HCT116 (cell line): ENCODE measurements at regions not wholly inside any gene's neighbourhood (a gene's known extent, or its start where the extent isn't known, plus 50 kb on each side); places are given as distances from the start of the nearest gene placed in this dataset.

Experiments
- ATAC-seq: fragments of 200-7000 bp; cut with Tn5 transposase; 2 replicates; pipeline ENCODE4 v1.9.1; 2020; ENCODE audit warnings: mild to moderate bottlenecking, moderate library complexity
- BruUV-seq: library from RNA; stranded (reverse); fragments of 400-500 nt; replicated peaks from 2 replicates; lab custom pipeline; 2021; lab: Mats Ljungman, UMichigan
- CTCF ChIA-PET: fragments of 300-600 bp; sonication (Branson Sonifier 250); formaldehyde crosslinking; loops from one replicate; lab custom pipeline; 2021; ENCODE audit warnings: antibody characterized with exemption; lab: Charles Lee
- POLR2A ChIA-PET: fragments of 300-600, 350-600 bp; sonication (Branson Sonifier 250); formaldehyde crosslinking; loops from one replicate; lab custom pipeline; 2021; ENCODE audit warnings: antibody characterized with exemption; lab: Charles Lee
- RAD21 ChIA-PET, 2 experiments: fragments of 300-600 bp; sonication (Branson Sonifier 250); formaldehyde crosslinking; loops; one replicate each; lab custom pipeline; 2023; ENCODE audit warnings: low total read pairs in 2 of 2; ENCODE audit not compliant: uncharacterized antibody in 2 of 2, unreplicated experiment in 2 of 2, low non-redundant PET in 1 of 2; lab: Charles Lee
- DNase-seq: peaks from one replicate; pipeline ENCODE4 v3.0.0-alpha.2; 2010; ENCODE audit warnings: low read depth, low spot score
- H2AFZ ChIP-seq: fragments of 200-600 bp; shearing (Covaris generic), sonication (generic); 2 replicates; pipeline ENCODE4 v1.6.1; 2017; ENCODE audit warnings: low read depth, mixed run types, mixed read lengths, antibody characterized with exemption, low read length; ENCODE audit not compliant: poor library complexity, severe bottlenecking
- H3K27ac ChIP-seq: 2 replicates; pipeline ENCODE4 v1.5.1; 2012; ENCODE audit warnings: low read depth, low read length
- H3K27me3 ChIP-seq: fragments of 200-600 bp; sonication (generic); 2 replicates; pipeline ENCODE4 v1.6.1; 2016; ENCODE audit warnings: mixed run types, low read length, mixed read lengths; ENCODE audit not compliant: insufficient read depth
- H3K36me3 ChIP-seq, 2 experiments: fragments of 200-500 bp in 1 of 2; fragments of 200-600 bp in 1 of 2; sonication (Bioruptor generic) in 1 of 2; sonication (generic) in 1 of 2; 2 replicates each; pipeline versions ENCODE4 v1.5.1 to v1.6.1; 2014 to 2016; ENCODE audit warnings: low read length in 2 of 2, inconsistent platforms in 1 of 2, mixed read lengths in 1 of 2, mixed run types in 1 of 2; ENCODE audit not compliant: insufficient read depth in 2 of 2, control insufficient read depth in 1 of 2
- H3K4me1 ChIP-seq, 2 experiments: fragments of 200-600 bp in 1 of 2; sonication (generic) in 1 of 2; 2 replicates each; pipeline versions ENCODE4 v1.5.1 to v1.6.1; 2012 to 2017; ENCODE audit warnings: low read length in 2 of 2, inconsistent platforms in 1 of 2, mild to moderate bottlenecking in 1 of 2, mixed read lengths in 1 of 2, mixed run types in 1 of 2, moderate library complexity in 1 of 2; ENCODE audit not compliant: insufficient read depth in 2 of 2, control insufficient read depth in 1 of 2
- H3K4me2 ChIP-seq: fragments of 200-600 bp; sonication (generic); 2 replicates; pipeline ENCODE4 v1.6.1; 2017; ENCODE audit warnings: mixed run types, low read length, mixed read lengths
- H3K4me3 ChIP-seq, 2 experiments: fragments of 200-600 bp in 1 of 2; sonication (generic) in 1 of 2; replicated peaks in 1 of 2; 2 replicates each; pipeline ENCODE4 v1.5.1; 2011 to 2016; ENCODE audit warnings: low read length in 2 of 2, control low read depth in 1 of 2, low read depth in 1 of 2, mild to moderate bottlenecking in 1 of 2, mixed read lengths in 1 of 2, mixed run types in 1 of 2
- H3K79me2 ChIP-seq: fragments of 200-600 bp; sonication (generic); 2 replicates; pipeline ENCODE4 v1.6.1; 2017; ENCODE audit warnings: mild to moderate bottlenecking, mixed run types, low read length, moderate library complexity, mixed read lengths; ENCODE audit not compliant: insufficient read depth
- H3K9ac ChIP-seq: fragments of 200-600 bp; sonication (generic); 2 replicates; pipeline ENCODE4 v1.6.1; 2016; ENCODE audit warnings: low read length, mixed read lengths
- H3K9me2 ChIP-seq: fragments of 200-600 bp; sonication (generic), shearing (Covaris generic); 2 replicates; pipeline ENCODE4 v1.6.1; 2017; ENCODE audit warnings: mixed run types, mild to moderate bottlenecking, moderate library complexity; ENCODE audit not compliant: insufficient read depth
- H3K9me3 ChIP-seq, 2 experiments: fragments of 200-500 bp in 1 of 2; fragments of 200-600 bp in 1 of 2; sonication (Bioruptor generic) in 1 of 2; sonication (generic) in 1 of 2; 2 replicates each; pipeline ENCODE4 v1.6.1; 2014 to 2017; ENCODE audit warnings: low read length in 2 of 2, mixed read lengths in 2 of 2, inconsistent platforms in 1 of 2, low read depth in 1 of 2, mild to moderate bottlenecking in 1 of 2, mixed run types in 1 of 2, moderate library complexity in 1 of 2; ENCODE audit not compliant: control insufficient read depth in 1 of 2, insufficient read depth in 1 of 2
- H4K20me1 ChIP-seq: fragments of 200-600 bp; sonication (generic), shearing (Covaris generic); 2 replicates; pipeline ENCODE4 v1.6.1; 2017; ENCODE audit warnings: mixed run types, mild to moderate bottlenecking, moderate library complexity; ENCODE audit not compliant: insufficient read depth
- EGR1 ChIP-seq: IDR thresholded peaks from 2 replicates; pipeline ENCODE4 v1.6.1; 2012; ENCODE audit warnings: low read depth
- FOSL1 ChIP-seq: IDR thresholded peaks from 2 replicates; pipeline ENCODE4 v1.6.1; 2012; ENCODE audit warnings: low read depth
- SIN3A ChIP-seq: IDR thresholded peaks from 2 replicates; pipeline ENCODE4 v1.6.1; 2012; ENCODE audit warnings: low read depth
- SP1 ChIP-seq: IDR thresholded peaks from 2 replicates; pipeline ENCODE4 v1.6.1; 2012; ENCODE audit warnings: low read depth
- SRF ChIP-seq: IDR thresholded peaks from 2 replicates; pipeline ENCODE4 v1.6.1; 2012; ENCODE audit warnings: low read depth
- ZFX ChIP-seq: fragments of 450-650 bp; IDR thresholded peaks from 2 replicates; pipeline ENCODE4 v1.6.1; 2017
- intact Hi-C: fragments of 100-400 bp; cut with micrococcal nuclease; formaldehyde crosslinking; loops from 2 replicates; pipeline ENCODE4 v1.10.0; 2022
- TF ChIP-seq, protein P1 (sequence below): IDR thresholded peaks from 2 replicates; pipeline ENCODE4 v1.6.1; 2012
- TF ChIP-seq, protein P2 (sequence below): IDR thresholded peaks from 2 replicates; pipeline ENCODE4 v1.6.1; 2011; ENCODE audit warnings: mild to moderate bottlenecking, low read length, moderate library complexity; ENCODE audit not compliant: insufficient replicate concordance; ENCODE audit errors: extremely low read depth
- TF ChIP-seq, protein P3 (sequence below), 3 experiments: fragments of 200-600 bp in 1 of 3; sonication (generic) in 1 of 3; IDR thresholded peaks in 2 of 3; conservative IDR thresholded peaks in 1 of 3; 2 replicates each; pipeline ENCODE4 v1.5.1; 2012 to 2017; ENCODE audit warnings: low read depth in 2 of 3, low read length in 2 of 3, antibody characterized with exemption in 1 of 3, borderline replicate concordance in 1 of 3, control low read depth in 1 of 3, mild to moderate bottlenecking in 1 of 3, mixed read lengths in 1 of 3, mixed run types in 1 of 3, moderate library complexity in 1 of 3; ENCODE audit not compliant: insufficient read depth in 1 of 3

DNA sequence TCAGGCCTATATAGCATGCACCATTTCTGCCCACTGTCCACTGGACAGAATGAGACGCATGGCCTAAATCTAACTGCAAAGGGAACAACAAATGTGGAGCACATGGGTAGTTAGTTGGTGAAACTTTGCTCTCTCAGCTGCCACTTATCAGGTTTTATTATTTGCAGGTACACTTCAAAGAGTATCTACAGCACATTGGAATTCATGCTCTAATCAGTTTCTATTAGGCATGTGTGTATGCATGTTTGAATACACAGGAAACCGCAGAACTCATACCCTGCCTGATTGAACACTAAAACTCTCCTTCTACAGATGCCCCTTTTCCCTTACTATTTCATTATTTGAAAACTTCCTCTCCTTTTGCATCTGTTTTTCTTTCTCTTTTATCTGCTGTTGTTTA lies 97.4 kb upstream of the HSF2 start:
- Histone ChIP-seq H3K9me2 (no peaks in the 10 kb centered on the region), H3K79me2 (no peaks in the 10 kb centered on the region), H3K4me3 (no peak overlapping the region), H2AFZ (peak overlapping the region; percentile 43), H4K20me1 (no peaks in the 10 kb centered on the region), H3K36me3 (no peaks in the 10 kb centered on the region), H3K4me2 (no peak overlapping the region), H3K27ac (no peak overlapping the region), H3K4me1 (no peaks in the 10 kb centered on the region), H3K27me3 (no peaks in the 10 kb centered on the region), H3K9me3 (no peaks in the 10 kb centered on the region), H3K9ac (no peak overlapping the region)
- ChIA-PET CTCF (no interaction called here), POLR2A (no interaction called here), RAD21 (no interaction called here)
- intact Hi-C loops, result no loop called here
- no peak for DNase-seq
- no peak for TF ChIP-seq ZFX
- TF ChIP-seq, protein P1, sequence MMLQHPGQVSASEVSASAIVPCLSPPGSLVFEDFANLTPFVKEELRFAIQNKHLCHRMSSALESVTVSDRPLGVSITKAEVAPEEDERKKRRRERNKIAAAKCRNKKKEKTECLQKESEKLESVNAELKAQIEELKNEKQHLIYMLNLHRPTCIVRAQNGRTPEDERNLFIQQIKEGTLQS, result no peak
- no peak for TF ChIP-seq SIN3A
- TF ChIP-seq, protein P2, sequence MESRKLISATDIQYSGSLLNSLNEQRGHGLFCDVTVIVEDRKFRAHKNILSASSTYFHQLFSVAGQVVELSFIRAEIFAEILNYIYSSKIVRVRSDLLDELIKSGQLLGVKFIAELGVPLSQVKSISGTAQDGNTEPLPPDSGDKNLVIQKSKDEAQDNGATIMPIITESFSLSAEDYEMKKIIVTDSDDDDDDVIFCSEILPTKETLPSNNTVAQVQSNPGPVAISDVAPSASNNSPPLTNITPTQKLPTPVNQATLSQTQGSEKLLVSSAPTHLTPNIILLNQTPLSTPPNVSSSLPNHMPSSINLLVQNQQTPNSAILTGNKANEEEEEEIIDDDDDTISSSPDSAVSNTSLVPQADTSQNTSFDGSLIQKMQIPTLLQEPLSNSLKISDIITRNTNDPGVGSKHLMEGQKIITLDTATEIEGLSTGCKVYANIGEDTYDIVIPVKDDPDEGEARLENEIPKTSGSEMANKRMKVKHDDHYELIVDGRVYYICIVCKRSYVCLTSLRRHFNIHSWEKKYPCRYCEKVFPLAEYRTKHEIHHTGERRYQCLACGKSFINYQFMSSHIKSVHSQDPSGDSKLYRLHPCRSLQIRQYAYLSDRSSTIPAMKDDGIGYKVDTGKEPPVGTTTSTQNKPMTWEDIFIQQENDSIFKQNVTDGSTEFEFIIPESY, result no peak
- TF ChIP-seq, protein P3, sequence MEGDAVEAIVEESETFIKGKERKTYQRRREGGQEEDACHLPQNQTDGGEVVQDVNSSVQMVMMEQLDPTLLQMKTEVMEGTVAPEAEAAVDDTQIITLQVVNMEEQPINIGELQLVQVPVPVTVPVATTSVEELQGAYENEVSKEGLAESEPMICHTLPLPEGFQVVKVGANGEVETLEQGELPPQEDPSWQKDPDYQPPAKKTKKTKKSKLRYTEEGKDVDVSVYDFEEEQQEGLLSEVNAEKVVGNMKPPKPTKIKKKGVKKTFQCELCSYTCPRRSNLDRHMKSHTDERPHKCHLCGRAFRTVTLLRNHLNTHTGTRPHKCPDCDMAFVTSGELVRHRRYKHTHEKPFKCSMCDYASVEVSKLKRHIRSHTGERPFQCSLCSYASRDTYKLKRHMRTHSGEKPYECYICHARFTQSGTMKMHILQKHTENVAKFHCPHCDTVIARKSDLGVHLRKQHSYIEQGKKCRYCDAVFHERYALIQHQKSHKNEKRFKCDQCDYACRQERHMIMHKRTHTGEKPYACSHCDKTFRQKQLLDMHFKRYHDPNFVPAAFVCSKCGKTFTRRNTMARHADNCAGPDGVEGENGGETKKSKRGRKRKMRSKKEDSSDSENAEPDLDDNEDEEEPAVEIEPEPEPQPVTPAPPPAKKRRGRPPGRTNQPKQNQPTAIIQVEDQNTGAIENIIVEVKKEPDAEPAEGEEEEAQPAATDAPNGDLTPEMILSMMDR (IDR thresholded peaks at IDR 0.05 in 2 of 3, conservative IDR thresholded peaks at IDR 0.05 in 1 of 3; ENCODE audit: borderline replicate concordance in 1 of 3, insufficient read depth in 1 of 3, low read depth in 2 of 3, low read length in 2 of 3), result no peak
- no peak for TF ChIP-seq SP1
- TF ChIP-seq FOSL1, result no peak
- no peak for TF ChIP-seq EGR1
- no peak for TF ChIP-seq SRF
- BruUV-seq, result no TSS peak
- ATAC-seq, result no peak
